HEK293T (cell line): ENCODE measurements at regions not wholly inside any gene's neighbourhood (a gene's known extent, or its start where the extent isn't known, plus 50 kb on each side); places are given as distances from the start of the nearest gene placed in this dataset.

Experiments used
- CTCF ChIA-PET: fragments of 350-600 bp; formaldehyde crosslinking; extraction: SDS; loops from one replicate; lab custom pipeline; 2021; ENCODE audit warnings: antibody characterized with exemption, inconsistent platforms; lab: Yijun Ruan, JAX
- POLR2A ChIA-PET: fragments of 350-600 bp; formaldehyde crosslinking; extraction: SDS; loops from one replicate; lab custom pipeline; 2020; ENCODE audit warnings: antibody characterized with exemption, inconsistent platforms; lab: Yijun Ruan, JAX
- DNase-seq: peaks from one replicate; pipeline ENCODE4 v3.0.0; 2012; ENCODE audit warnings: mixed read lengths; ENCODE audit errors: extremely low spot score
- ARNT ChIP-seq: fragments of 450-650 bp; IDR thresholded peaks from 2 replicates; pipeline ENCODE4 v1.6.1; 2017; ENCODE audit warnings: mild to moderate bottlenecking
- BHLHE40 ChIP-seq: fragments of 450-650 bp; IDR thresholded peaks from 2 replicates; pipeline ENCODE4 v1.6.1; 2016; ENCODE audit warnings: mild to moderate bottlenecking, moderate library complexity, borderline replicate concordance
- CTBP1 ChIP-seq: fragments of 450-650 bp; IDR thresholded peaks from 2 replicates; pipeline ENCODE4 v1.6.1; 2016; ENCODE audit warnings: borderline replicate concordance
- ELF4 ChIP-seq: fragments of 450-650 bp; IDR thresholded peaks from 2 replicates; pipeline ENCODE4 v1.6.1; 2017; ENCODE audit warnings: antibody characterized with exemption
- FOXA1 ChIP-seq: fragments of 450-650 bp; IDR thresholded peaks from 2 replicates; pipeline ENCODE4 v1.6.1; 2016; ENCODE audit warnings: mild to moderate bottlenecking
- FOXK2 ChIP-seq: fragments of 450-650 bp; IDR thresholded peaks from 2 replicates; pipeline ENCODE4 v1.6.1; 2016; ENCODE audit warnings: mild to moderate bottlenecking
- FOXM1 ChIP-seq: fragments of 450-650 bp; IDR thresholded peaks from 2 replicates; pipeline ENCODE4 v1.6.1; 2017; ENCODE audit warnings: mild to moderate bottlenecking, borderline replicate concordance
- HDGF ChIP-seq: fragments of 450-650 bp; IDR thresholded peaks from 2 replicates; pipeline ENCODE4 v1.6.1; 2017; ENCODE audit warnings: antibody characterized with exemption, borderline replicate concordance
- L3MBTL2 ChIP-seq: fragments of 450-650 bp; conservative IDR thresholded peaks from 2 replicates; pipeline ENCODE4 v1.6.1; 2016; ENCODE audit warnings: mild to moderate bottlenecking
- LEF1 ChIP-seq: fragments of 450-650 bp; IDR thresholded peaks from 2 replicates; pipeline ENCODE4 v1.6.1; 2017; ENCODE audit warnings: mild to moderate bottlenecking, borderline replicate concordance
- NFRKB ChIP-seq: fragments of 450-650 bp; IDR thresholded peaks from 2 replicates; pipeline ENCODE4 v1.6.1; 2016; ENCODE audit warnings: mild to moderate bottlenecking, moderate library complexity
- SP1 ChIP-seq: fragments of 450-650 bp; IDR thresholded peaks from 2 replicates; pipeline ENCODE4 v1.6.1; 2017
- SUZ12 ChIP-seq: fragments of 450-650 bp; IDR thresholded peaks from 2 replicates; pipeline ENCODE4 v1.6.1; 2016; ENCODE audit warnings: mild to moderate bottlenecking
- TARDBP ChIP-seq: fragments of 450-650 bp; IDR thresholded peaks from 2 replicates; pipeline ENCODE4 v1.6.1; 2016
- ZNF384 ChIP-seq: fragments of 450-650 bp; IDR thresholded peaks from 2 replicates; pipeline ENCODE4 v1.6.1; 2016
- TF ChIP-seq, protein P1 (sequence below): fragments of 450-650 bp; IDR thresholded peaks from 2 replicates; pipeline ENCODE4 v1.6.1; 2016

DNA sequence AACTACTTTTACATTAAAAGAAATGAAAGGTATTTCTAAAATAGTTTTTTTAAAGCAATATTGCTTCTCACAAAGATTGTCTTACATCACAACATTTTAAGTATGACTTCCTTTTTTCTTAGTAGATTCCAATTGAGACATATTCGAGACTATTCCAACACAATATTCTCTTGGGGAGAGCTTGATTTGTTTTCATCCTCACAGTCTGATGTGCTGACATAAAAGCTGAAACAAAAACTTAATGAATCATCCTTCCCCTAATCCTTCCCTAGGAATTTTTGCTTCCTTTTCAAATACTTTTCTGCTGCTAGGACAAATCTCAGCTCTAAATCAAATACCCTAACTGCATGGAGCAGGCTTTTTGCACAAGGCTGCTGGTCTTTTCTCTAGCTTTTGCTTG lies 245.8 kb upstream of the MAP3K1 start:
- no peak for DNase-seq
- POLR2A ChIA-PET: no interaction called here
- CTCF ChIA-PET: interaction anchor here (0.5 to 0.9 kb wide), 2 partner anchors 10 to 108 kb away, joined by 3 read pairs; no protein-coding TSS in a partner anchor
- TF ChIP-seq ZNF384: no peak
- TF ChIP-seq BHLHE40: no peak
- TF ChIP-seq SP1: no peak
- no peak for TF ChIP-seq NFRKB
- TF ChIP-seq CTBP1: no peak
- no peak for TF ChIP-seq FOXM1
- TF ChIP-seq, protein P1, sequence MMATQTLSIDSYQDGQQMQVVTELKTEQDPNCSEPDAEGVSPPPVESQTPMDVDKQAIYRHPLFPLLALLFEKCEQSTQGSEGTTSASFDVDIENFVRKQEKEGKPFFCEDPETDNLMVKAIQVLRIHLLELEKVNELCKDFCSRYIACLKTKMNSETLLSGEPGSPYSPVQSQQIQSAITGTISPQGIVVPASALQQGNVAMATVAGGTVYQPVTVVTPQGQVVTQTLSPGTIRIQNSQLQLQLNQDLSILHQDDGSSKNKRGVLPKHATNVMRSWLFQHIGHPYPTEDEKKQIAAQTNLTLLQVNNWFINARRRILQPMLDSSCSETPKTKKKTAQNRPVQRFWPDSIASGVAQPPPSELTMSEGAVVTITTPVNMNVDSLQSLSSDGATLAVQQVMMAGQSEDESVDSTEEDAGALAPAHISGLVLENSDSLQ: no peak
- TF ChIP-seq FOXK2: no peak
- no peak for TF ChIP-seq ELF4
- no peak for TF ChIP-seq HDGF
- TF ChIP-seq SUZ12: no peak
- TF ChIP-seq FOXA1: no peak
- TF ChIP-seq TARDBP: no peak
- TF ChIP-seq L3MBTL2: no peak
- TF ChIP-seq ARNT: no peak
- no peak for TF ChIP-seq LEF1

DNA sequence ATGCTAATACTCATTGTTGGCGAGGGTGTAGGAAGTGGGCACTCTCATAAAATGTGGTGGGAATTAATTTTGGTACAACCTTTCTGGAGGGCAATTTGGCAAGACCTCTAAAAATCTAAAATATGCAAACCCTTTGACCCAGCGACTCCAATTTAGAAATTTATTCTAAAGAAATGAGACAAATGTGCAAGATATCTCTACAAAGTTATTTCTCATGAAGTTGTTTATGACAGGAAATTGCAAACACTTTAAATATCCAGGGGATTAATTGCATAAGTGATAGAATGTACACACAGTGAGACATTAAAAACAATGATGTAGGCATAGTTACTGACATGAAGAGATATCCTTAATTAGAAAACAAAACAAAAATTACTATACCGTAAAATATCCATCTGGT lies 246.3 kb upstream of the MAP3K1 start:
- no peak for DNase-seq
- ChIA-PET CTCF (interaction anchor here (0.5 kb wide), 1 partner anchor 109 kb away, joined by 3 read pairs; no protein-coding TSS in a partner anchor), POLR2A (no interaction called here)
- no peak for TF ChIP-seq FOXA1
- TF ChIP-seq L3MBTL2: no peak
- no peak for TF ChIP-seq CTBP1
- no peak for TF ChIP-seq ARNT
- no peak for TF ChIP-seq HDGF
- TF ChIP-seq SP1: no peak
- no peak for TF ChIP-seq ELF4
- TF ChIP-seq SUZ12: no peak
- TF ChIP-seq FOXM1: no peak
- no peak for TF ChIP-seq NFRKB
- TF ChIP-seq, protein P1: no peak
- TF ChIP-seq ZNF384: no peak

DNA sequence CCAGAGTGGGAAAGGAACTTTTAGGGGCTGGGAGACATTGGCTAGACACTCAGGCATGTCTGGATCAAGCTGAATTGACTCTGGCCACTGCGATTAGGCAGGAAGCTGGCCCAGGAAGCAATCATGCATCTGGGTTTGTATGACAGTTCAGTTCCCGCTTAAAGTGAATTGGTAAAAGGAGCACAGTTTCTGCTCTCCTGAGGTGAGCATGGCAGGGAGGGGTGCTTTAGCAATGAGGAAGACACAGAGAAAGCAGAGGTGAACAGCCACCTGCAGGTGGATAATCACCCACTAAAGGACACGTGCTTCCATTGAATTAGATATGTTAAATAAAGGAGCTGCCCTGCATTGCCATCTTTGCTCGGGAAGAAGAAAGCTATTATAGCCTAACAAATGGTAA lies 248.1 kb upstream of the MAP3K1 start:
- POLR2A ChIA-PET: no interaction called here
- no peak for DNase-seq
- CTCF ChIA-PET: no interaction called here
- TF ChIP-seq BHLHE40 (no peak), SP1 (no peak), CTBP1 (no peak), HDGF (no peak), FOXK2 (no peak), SUZ12 (no peak), LEF1 (no peak), ELF4 (no peak), ARNT (no peak), L3MBTL2 (no peak), NFRKB (no peak), FOXM1 (no peak), TARDBP (no peak), ZNF384 (no peak)
- TF ChIP-seq, protein P1: no peak

DNA sequence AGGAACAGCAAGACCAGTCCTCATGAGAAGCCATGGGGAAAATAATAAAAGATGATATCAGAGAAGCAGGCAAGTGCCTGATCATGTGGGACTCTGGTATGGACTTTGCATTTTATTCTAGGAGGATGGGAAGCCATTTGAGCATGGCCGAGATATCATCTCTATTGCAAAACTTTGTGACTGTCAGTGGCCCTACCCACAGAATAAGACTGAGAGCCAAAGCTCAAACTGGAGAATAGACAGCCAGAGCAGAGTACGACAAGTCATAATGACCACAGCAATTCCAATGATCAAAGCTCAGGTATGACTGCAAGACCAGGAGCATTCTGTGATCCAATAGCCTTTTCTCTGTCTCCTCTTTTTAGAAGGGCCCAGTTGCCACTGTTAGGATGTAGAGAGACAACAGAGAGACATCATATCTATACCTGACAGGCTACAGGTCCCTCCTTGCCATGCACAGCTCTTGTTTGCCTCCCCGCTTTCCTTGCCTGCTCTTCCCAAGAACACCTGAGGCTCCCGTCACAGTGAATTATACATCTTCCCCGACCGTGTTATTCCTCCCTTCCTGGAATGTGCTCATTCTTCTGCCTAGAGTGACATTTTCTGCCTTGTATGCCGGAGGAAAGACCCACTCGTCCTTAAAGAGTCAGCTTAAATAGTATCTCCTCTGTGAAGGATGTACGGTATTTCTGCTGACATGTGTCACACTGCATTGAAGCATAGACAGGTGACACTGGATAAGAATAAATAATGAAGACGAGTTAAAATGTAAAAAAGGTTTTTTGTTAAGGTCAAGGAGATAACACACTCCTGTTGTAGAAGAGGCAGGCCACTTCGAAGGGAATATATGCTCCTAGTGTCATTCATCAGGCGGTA lies 248.7 kb upstream of the MAP3K1 start:
- no peak for TF ChIP-seq NFRKB
- no peak for TF ChIP-seq FOXK2
- TF ChIP-seq TARDBP: no peak
- TF ChIP-seq CTBP1: no peak
- TF ChIP-seq LEF1: no peak
- TF ChIP-seq ELF4: no peak
- TF ChIP-seq ARNT: no peak
- no peak for TF ChIP-seq FOXA1
- TF ChIP-seq SUZ12: no peak
- TF ChIP-seq, protein P1: no peak
- no peak for TF ChIP-seq SP1
- TF ChIP-seq ZNF384: no peak
- DNase-seq: no peak
- CTCF ChIA-PET: no interaction called here
- POLR2A ChIA-PET: no interaction called here

DNA sequence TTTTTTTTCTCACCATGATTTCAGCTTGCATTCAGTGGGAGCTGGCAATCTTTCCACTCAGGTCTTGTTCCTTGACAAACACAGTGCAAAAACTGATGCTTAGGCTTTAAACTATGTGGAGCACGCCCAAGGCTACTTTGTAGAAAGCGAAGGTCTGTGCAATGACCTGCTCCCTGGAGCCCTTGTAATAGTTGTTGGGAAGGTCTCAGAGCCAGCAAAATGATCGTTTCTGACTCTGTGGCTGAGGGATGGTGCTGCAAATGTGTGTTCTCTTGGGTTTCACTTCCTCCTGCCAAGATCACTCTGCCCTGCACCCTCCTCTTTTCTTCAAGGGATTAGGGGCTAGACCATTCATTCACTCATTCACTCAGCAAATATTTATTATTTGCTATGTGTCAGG lies 249.7 kb upstream of the MAP3K1 start:
- CTCF ChIA-PET: no interaction called here
- no peak for DNase-seq
- TF ChIP-seq SP1 (no peak), SUZ12 (no peak), ELF4 (no peak), LEF1 (no peak), TARDBP (no peak)
- POLR2A ChIA-PET: no interaction called here

DNA sequence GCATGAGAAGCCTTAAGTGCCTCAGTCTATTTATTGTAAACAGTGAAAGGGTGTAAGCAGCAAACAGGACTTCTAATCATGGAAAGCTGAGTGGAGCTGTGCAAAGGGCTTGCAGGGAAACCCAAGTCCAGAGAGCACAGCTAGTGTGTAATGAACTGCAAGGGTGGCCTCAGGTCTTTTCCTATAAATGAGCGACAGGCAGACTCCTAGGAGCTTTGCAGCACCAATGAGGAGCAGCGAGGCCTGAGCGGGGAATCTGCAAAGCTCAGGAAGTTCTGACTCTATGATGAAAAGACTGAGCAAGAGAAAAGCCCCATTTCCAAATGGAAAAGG lies 250.1 kb upstream of the MAP3K1 start:
- ChIA-PET POLR2A (no interaction called here), CTCF (interaction anchor here (0.6 kb wide), 1 partner anchor 7 kb away, joined by 3 read pairs; no protein-coding TSS in a partner anchor)
- no peak for DNase-seq
- TF ChIP-seq ELF4 (no peak), LEF1 (no peak), ZNF384 (no peak), BHLHE40 (no peak), CTBP1 (no peak), NFRKB (no peak), SUZ12 (no peak), ARNT (no peak), TARDBP (no peak), L3MBTL2 (no peak), HDGF (no peak), SP1 (no peak), FOXK2 (no peak), FOXM1 (no peak), FOXA1 (no peak)
- TF ChIP-seq, protein P1: no peak
